ENCODE measurements at regions not wholly inside any gene's neighbourhood (a gene's known extent, or its start where the extent isn't known, plus 50 kb on each side); places are given as distances from the start of the nearest gene placed in this dataset.
A peak's percentile ranks its signal among the peaks of the same experiment; 100 is the strongest.

DNA sequence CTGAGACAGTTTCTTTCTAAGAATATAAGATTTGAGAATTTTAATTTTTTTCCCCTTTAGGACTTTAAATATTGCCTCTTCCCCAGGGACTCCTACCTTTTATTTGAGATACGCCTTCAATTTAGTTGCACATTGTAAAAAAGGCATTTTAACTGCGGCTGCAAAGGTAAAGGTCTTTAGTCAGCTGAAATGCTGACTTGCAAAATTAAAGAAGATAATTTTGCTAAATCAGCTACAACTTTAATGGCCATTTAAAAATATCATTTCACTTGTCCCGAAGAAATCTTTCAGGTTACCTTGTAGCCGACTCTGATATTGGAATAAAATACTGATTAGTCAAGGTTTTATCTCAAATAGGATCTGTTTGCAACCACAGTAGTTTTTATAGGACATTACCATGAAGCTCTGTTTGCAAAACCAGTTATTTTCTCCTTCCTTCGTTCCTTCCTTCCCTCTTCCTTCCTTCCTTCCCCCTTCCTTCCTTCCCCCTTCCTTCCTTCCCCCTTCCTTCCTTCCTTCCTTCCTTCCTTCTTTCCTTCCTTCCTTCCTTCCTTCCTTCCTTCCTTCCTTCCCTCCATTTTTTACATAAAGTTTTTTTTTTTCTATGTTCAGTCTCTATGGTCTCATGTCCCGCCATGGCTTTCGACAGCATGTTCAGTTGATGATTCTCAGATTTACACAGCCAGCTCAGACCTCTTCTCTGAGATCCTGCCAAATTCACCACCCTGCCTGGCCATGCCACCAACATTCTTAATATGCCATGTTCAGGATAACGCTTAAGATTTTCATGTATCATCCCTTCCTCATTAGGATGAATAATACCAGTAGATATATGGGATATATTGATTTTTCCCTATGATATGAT lies 405.4 kb upstream of the PRKX start:
- no peak for DNase-seq

DNA sequence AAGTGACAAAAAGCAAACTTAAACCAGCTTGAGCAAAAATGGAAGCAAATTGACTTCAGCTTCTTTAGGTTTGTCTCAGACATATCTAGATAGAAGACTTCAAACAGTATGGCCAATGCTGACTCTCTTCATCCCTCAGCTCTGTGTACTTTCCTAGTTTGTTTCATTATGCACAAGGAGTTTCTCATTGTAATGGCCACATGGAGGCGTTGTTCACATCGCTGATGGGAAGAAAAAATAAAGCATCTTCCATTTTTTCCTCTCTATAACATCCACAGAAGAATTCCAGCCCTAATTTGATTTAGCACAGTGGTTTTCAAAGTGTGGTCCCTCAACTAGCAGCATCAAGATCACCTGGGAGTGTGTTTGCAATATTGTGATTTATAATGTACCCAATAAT lies 397.5 kb upstream of the PRKX start:
- DNase-seq, result no peak

DNA sequence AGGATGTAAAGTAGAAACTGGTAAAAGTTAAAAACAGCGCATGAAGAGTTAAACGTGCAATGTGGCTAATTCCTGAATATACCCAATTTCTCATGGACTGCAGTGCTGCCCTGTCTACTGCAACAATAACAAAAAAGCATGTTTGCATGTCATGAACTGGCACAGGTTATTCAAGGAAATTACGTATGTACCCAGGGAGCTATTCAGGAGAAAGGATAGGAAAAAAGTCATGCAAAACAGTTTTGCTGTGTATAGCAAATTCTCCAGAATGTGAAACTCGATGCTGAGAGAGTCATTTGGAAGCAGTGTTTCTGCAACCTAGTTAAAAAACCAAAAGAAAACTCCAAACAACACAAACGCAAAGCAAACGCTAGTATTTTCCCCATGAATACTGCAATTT lies 381.5 kb upstream of the PRKX start:
- no peak for DNase-seq

DNA sequence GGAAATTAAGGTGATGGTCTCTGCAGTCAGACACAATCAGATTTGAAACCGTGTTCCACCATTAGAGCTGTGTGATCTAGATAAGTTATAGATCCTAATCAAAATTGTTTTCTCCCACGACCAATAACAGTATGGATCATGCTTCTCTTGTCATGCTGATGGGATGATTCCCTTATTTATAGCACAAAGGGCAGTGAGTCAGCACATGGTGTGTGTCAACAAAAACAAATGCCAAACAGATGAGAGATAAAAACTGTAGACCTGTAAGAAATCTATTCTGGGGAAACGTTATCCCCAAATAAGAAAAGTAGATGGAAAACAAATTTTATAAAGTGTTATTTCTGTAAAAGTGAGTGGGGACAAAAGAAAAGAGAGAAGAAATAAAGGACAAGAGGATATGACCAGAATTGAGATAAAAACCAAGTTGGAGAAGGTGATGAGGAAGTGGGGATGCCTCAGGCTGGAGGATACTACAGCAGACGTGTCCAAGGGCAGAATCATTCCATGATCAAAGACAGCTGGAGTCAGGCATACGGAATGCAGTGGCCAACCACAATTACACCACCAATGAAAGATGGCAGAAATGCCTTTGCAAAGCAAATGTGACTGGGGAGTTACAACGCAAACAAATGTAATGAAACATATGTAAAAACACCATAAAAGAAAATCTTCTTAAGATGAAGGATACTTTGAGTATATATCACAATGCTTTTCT lies 377.8 kb upstream of the PRKX start:
- no peak for DNase-seq

DNA sequence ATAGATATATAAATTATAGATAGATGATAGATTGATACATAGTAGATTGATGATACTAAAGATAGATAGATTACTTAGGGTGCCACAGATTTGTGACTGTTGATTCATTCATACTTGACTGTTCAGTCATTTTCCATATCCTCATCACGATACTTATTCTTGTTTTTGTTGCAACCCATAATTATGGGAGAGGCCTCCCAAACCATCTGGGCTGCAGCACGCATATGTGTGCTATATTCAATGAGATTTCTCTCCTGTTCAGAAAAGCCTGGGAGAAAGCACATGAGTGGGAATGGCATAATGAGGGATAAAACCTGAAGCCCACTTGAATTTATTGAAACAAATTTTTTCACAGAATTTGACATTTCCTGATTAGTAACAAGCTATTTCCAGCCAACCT lies 346.4 kb upstream of the PRKX start:
- DNase-seq, result no peak

DNA sequence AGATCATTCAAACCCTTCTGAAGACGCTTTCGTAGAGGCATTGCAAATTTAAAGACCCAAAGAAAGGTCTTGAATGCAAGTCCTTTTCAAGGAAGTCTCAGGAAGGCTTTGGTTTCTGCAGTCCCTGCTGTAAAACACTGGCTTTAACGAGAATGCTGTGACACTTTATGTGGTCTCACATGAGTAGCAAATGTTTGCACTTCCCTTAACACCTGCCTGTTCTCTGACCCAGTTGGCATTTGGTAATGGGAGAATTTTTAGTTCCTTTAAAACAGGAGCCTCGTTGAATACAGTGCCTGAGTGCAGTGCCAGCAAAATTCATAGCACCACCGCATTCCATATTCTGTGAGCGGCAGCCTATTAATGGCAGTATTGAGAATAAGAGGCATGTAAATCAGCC lies 330.5 kb upstream of the PRKX start:
- no peak for DNase-seq

DNA sequence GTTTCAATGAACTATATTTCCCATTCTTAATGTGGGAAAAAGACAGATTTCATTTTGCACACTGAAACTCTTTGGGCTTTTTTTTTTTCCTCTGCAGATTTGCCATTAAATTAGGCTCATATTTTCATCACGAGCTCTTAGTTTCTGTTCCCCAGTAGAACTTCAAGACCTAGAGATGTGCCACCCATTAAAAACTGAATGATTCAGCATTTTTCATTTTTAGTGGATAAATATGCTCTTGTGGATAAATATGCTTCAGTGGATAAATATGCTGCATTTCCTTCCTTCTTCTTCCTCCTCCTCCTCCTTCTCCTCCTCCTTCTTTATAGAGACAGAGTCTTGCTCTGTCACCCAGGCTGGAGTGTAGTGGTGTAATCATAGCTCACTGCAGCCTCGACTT lies 322.4 kb upstream of the PRKX start:
- no peak for DNase-seq

DNA sequence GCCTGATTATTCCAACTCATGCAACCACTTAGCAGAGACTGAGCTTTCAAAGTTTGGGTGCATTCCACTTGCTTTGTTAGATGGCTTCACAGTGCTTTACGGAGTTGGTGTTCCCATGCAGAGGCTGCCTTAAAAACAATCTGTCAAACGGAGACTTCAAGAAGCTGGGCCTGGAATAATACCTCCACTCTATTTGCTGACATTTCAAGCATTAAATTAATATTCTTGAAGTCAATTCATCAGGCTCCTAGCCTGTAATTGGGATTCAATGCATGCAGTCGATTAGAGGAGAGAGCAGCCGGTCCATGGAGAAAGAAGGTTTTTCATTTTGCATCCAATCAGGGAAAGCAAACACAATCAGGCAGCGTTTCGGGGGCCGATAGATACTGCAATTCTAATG lies 314.7 kb upstream of the PRKX start:
- no peak for DNase-seq

DNA sequence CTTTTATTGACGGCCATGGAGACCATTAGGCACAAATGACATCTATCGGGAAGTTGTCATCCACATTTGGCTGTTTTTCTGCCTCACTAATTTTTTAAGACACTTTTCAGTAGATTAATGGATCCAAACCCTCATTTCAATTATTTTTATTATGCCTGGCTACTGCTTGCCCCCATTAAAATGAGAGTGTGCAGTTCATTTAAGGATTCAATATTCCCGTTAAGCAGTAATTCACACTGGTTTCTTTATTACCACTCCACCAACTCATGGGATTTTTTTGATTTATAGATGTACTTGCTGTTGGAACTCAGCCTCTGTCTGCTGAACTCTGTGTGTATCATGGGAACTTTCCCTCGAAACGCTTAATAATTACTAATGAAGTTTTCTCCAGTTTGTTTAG lies 291.8 kb upstream of the PRKX start:
- no peak for DNase-seq

DNA sequence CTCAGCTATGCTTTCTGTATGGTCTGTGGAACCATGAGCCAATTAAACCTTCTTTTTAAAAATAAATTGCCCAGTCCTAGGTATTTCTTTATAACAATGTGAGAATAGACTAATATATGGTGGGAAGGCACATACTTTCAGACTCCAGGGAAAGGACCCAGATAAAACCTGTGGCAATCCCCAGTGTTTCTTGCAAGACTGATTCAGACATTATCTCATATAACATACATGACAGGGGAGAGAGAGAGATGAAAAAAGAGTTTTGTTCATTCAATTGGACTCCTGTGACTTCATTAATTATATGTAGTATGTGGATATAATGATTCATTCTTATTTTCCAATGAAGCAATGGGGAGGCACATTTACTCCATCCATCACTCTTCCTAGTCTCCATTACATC lies 291.4 kb upstream of the PRKX start:
- no peak for DNase-seq

DNA sequence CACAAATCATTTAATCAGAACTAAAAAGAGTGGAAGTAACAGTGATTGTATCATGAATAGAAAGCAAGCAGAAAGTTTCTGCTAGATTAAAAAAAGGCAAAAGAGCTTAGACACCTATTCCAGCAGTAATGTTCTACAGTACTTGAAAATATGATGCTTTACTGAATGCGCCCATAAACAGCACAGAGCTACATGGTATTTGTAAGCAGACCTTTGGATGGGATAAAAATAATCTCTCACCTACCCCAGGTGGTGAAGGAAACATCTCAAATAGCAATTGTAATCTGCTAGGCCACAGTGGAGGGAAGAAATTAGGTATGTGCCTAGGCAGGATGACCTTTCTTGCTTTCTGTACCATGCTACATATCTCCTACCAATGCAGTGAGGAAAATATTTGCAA lies 280.9 kb upstream of the PRKX start:
- no peak for DNase-seq

DNA sequence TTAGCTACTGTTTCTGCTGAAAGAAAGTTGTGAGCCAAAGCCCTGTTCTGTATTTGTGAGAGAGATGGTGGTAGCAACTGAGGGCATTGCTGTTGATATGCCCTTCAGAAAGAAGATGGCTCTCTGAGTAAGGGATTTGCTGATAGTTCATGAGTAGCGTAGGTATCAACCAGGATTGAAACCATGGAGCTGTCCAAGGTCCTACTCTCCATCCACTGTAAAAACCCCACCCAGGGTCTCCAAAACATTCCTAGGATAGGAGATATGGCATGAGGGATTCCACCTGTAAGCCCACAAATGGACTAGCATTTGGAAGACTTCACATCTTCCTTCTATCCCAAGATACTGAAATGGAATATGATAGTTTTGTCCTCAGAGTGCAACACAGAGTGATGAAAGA lies 277.1 kb upstream of the PRKX start:
- DNase-seq, result no peak

DNA sequence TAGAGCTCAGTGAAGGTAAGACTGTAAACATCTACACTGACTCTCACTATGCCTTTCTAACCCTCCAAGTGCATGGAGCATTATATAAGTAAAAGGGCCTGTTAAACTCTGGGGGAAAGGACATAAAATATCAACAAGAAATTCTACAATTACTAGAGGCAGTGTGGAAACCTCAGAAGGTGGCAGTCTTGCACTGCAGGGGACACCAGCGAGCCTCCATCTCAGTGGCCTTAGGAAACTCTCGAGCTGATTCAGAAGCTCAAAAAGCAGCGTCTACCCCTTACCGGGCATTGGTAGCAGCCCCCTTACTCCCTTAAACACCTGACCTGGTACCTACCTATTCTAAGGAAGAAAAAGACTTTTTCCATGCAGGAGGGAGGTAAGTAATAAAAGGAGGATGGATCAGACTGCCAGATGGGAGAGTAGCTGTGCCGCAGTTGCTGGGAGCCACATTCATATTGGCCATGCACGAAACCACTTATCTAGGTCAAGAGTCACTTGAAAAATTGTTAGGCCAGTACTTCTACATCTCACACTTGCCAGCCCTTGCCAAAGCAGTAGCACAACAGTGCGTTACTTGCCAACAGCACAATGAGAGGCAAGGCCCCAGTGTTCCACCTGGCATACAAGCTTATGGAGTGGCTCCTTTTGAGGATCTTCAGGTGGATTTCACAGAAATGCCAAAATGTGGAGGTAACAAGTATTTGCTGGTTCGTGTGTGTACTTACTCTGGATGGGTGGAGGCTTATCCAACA lies 258.8 kb upstream of the PRKX start:
- peak in 7 of 56 donors; percentile 0 to 6 (median 1) for DNase-seq

DNA sequence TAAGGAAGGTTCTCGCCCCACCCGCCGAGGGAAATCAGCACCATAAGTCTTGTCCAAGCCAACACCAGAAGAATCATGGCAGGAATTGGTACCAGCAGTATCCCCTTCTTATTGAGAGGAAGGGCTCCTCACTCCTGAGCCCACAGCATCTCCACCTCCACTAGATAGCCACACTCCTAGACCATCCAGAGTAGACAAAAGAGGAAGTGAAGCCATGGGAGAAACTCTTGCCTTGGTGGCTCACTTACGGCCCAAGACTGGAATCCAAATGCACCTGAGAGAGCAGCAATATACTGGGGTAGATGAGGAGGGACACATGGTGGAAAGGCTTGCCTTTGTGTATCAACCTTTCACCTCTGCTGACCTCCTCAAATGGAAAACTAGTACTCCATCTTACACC lies 255.3 kb upstream of the PRKX start:
- no peak for DNase-seq

DNA sequence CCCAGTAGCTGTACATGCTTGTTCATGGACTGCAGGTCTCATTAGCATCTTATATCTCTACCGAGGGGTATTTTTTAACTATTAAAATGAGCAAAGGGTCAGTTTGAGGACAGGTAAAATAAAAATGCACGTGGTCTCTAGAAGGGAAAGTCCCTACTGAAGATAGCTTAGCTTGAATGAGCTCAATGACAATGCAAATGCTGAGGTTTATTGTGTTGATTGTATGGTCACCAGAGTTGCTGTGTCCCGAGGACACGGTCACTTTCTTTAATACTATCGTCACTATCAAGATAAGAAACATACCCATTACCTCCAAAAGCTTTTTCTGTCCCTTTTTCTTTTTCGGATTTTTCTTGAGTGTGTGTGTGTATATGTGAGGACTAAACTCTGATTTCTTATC lies 250.5 kb upstream of the PRKX start:
- no peak for DNase-seq

DNA sequence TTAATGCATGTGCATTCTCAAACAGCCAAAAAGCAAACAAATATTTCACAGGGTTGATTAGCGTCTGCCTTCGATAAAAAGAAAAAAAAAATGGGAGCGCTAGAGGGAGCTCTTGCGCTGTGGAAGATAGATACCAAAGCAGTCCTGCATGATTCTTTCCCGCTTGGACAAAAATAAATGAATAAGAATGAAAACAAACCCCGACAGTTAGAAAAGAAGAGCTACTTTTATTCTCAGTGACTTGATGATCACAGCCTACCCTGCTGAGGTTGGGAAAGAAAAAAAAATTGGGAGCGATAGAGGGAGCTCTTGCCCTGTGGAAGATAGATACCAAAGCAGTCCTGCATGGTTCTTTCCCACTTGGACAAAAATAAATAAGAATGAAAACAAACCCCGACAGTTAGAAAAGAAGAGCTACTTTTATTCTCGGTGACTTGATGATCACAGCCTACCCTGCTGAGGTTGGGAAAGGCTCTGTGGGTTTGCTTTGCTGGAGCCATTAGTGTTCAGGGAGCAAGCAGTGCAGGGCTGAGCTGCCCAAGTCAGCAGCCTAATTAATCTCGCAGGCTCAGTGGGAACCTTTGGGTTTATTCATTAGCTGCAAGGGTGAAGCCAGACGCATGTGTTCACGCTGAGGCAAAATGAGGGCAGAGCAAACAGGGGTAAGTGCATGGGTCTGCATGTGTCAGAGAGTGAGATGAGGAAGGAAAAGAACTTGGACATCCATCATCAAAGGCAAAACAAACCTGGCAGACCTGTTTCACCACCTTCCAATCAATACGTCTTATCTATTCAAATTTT lies 249.3 kb upstream of the PRKX start:
- DNase-seq, result peak in 18 of 56 donors; percentile 0 to 56 (median 12)

DNA sequence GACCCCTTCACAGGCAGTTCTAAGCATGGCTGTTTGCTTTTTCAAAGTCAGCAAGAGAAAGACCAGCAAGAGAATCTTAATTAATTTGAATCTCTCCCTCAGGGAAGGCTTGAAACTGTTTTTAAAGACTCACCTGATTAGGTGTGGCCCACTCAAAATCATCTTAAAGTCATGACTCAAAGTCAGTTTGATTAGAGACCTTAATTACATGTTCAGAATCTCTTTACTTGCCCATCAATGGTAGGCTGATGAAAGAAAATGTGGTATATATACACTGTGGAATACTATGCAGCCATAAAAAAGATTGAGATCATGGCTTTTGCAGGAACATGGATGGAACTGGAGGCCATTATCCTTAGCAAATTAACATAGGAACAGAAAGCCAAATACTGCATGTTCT lies 247.5 kb upstream of the PRKX start:
- no peak for DNase-seq

DNA sequence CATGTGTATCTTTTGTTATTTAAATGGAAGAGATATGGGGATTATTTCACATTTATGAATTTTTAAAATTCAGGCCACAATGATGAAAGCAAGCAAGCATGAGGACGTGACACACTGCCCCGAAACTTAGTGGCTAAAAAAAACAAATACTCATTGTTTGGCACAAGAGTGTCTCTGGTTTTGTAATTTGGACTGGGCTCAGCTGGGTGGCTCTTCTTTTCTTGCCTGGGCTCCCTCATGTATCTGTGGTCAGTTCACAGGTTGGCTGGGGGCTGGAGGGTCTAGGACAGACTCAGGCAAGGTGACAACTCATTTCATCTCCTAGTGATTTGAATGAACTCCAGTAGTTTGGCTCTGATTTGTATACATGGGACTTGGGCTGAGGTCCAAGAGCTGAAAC lies 238.4 kb upstream of the PRKX start:
- DNase-seq, result no peak

DNA sequence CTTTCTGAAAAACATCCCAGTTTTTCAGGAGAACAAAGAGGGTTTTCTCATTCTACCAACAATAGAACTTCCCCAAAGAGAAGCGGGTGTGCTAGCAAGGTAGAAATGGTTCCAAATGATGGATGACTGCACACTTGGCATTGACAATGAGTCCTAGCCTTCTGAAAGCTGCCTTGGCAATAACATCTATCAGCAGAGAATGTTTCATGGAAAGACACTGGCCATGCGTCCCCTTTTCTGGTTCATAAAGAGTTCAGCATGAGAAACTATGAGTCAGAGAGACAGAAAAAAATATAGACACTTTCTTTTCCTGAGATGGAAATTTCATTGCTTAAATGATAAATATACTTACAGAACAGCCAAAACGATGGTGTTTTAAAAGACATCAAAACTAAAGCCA lies 236.9 kb upstream of the PRKX start:
- no peak for DNase-seq

DNA sequence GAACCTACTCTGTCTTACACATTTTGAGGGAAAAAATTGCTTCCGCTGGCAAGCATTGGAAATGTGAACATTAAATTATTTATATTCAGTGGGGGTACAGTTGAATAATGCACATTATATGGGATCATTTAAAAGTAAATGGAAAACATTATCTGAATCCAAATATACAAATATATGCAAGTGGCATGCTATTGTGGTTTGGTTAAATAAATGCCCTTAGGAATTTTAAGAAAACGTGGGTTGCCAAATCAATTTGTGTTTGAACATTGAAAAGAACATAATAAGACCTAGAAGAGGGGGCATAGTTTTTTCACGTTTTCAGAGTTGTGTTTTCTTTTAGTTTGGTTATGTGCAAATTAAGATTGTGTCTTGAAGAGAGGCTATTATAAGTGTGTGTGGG lies 230.5 kb upstream of the PRKX start:
- DNase-seq, result no peak

DNA sequence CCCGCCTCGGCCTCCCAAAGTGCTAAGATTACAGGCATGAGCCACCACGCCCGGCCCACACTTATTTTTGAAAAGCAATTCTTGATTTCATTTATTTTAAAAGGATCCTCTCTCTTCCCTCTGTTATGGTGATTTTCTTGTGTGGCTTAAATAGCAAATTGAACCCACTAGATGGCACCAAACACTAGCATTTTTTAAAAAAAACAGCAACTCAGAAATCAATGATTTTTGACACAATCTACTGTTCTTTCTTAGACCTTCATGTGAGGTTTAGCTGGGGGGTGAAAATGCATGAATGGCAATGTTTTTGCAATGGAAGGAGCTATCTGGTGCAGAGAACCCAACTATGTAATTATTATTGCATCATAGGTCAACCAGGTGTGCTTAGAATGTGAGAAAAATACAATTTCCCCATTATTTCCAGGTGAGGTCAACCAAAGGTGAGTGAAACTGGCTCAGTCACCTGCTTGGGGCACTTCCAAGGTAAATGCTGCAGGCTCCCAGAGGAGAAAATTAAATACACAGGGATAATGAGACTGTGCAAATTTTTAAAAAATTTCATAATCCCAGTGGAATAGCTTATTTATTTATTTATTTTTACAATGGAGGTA lies 226.7 kb upstream of the PRKX start:
- peak in 1 of 56 donors; percentile 0 for DNase-seq
